ENCODE measurements at regions not wholly inside any gene's neighbourhood (a gene's known extent, or its start where the extent isn't known, plus 50 kb on each side); places are given as distances from the start of the nearest gene placed in this dataset.

- H2BK12ac ChIP-seq (ENCODE audit: low read length): no peak overlapping the region
- H4K12ac ChIP-seq (ENCODE audit: low read depth, low read length): no peak overlapping the region
- H3K18ac ChIP-seq (ENCODE audit: low read length): no peak overlapping the region
- H3K79me1 ChIP-seq (ENCODE audit: low read length): peaks cover 2% of the 10 kb centered on the region
- no peaks in the 10 kb centered on the region for H3K9me3 ChIP-seq (ENCODE audit: insufficient read depth, low read depth, low read length)
- H4K8ac ChIP-seq (ENCODE audit: low read depth, low read length): no peak overlapping the region
- no peak overlapping the region for H3K23ac ChIP-seq (ENCODE audit: low read length)
- no peaks in the 10 kb centered on the region for H3K27me3 ChIP-seq (ENCODE audit: insufficient read depth, low read length)
- no peaks in the 10 kb centered on the region for H3K79me2 ChIP-seq (ENCODE audit: control insufficient read depth, insufficient read depth, low read length, poor library complexity)
- no peak overlapping the region for H3K14ac ChIP-seq (ENCODE audit: low read length)
- peaks cover 4 to 5% of the 10 kb centered on the region in 2 experiments for H3K4me1 ChIP-seq (ENCODE audit: control insufficient read depth in 1 of 2, insufficient read depth in 2 of 2, low read length in 2 of 2)
- DNase-seq: no peak
- H4K91ac ChIP-seq (ENCODE audit: low read depth, low read length): no peak overlapping the region
- H2BK120ac ChIP-seq (ENCODE audit: insufficient read depth, low read length, poor library complexity): no peak overlapping the region
- no peak overlapping the region for H3K4ac ChIP-seq (ENCODE audit: low read depth, low read length)
- no peak overlapping the region for H3K4me2 ChIP-seq (ENCODE audit: low read length)
- no peak overlapping the region for H3K27ac ChIP-seq (ENCODE audit: low read depth, low read length)
- WGBS (ENCODE audit: extremely low coverage, insufficient coverage, insufficient read length): no CpG with 5 or more reads among the region's 2 CpGs
- no peak overlapping the region for H2BK5ac ChIP-seq (ENCODE audit: low read depth, low read length, poor library complexity)
- H3K36me3 ChIP-seq (ENCODE audit: control insufficient read depth in 1 of 2, insufficient read depth in 2 of 2, low read length in 2 of 2): no peaks in the 10 kb centered on the region
- no peak overlapping the region for H3K4me3 ChIP-seq (ENCODE audit: low read depth, low read length)
- no peak overlapping the region for H2AK5ac ChIP-seq (ENCODE audit: low read length)
- no peak overlapping the region for H2AFZ ChIP-seq (ENCODE audit: insufficient read depth, low read length, poor library complexity)
- no peak overlapping the region for H3K9ac ChIP-seq (ENCODE audit: low read length)
These were observed 141.5 kb downstream of the CAND1 start for GRCh38 chr12:67410667-67411067.

DNA sequence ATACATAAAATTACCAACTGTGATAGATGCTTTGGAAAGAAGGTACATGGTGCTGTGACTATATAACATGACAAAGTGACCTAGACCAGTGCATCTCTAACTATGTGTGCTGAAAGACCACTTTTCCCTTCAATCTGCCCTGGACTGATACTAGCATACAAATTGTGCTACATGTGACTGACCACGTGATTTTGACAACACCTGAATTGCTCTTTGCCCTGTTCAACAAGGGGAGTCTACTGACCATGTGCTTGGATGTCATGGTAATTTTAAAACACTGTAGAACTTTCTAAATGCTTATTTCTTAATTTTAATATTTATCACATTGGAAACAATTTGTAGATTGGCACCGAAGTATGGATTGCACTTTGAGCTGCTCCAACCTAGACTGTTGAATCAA is 142.4 kb downstream of the CAND1 start:
- Histone ChIP-seq H3K36me3 (ENCODE audit: control insufficient read depth in 1 of 2, insufficient read depth in 2 of 2, low read length in 2 of 2) (no peaks in the 10 kb centered on the region), H3K4ac (ENCODE audit: low read depth, low read length) (no peak overlapping the region), H3K23ac (ENCODE audit: low read length) (no peak overlapping the region), H4K12ac (ENCODE audit: low read depth, low read length) (no peak overlapping the region), H3K4me2 (ENCODE audit: low read length) (no peak overlapping the region), H2BK120ac (ENCODE audit: insufficient read depth, low read length, poor library complexity) (no peak overlapping the region), H3K27ac (ENCODE audit: low read depth, low read length) (no peak overlapping the region), H2AK5ac (ENCODE audit: low read length) (no peak overlapping the region), H3K79me2 (ENCODE audit: control insufficient read depth, insufficient read depth, low read length, poor library complexity) (no peaks in the 10 kb centered on the region), H2BK12ac (ENCODE audit: low read length) (no peak overlapping the region), H2AFZ (ENCODE audit: insufficient read depth, low read length, poor library complexity) (no peak overlapping the region), H3K4me3 (ENCODE audit: low read depth, low read length) (no peak overlapping the region), H4K91ac (ENCODE audit: low read depth, low read length) (no peak overlapping the region), H2BK5ac (ENCODE audit: low read depth, low read length, poor library complexity) (no peak overlapping the region), H3K79me1 (ENCODE audit: low read length) (peaks cover 2% of the 10 kb centered on the region), H3K18ac (ENCODE audit: low read length) (no peak overlapping the region), H3K9ac (ENCODE audit: low read length) (no peak overlapping the region), H4K8ac (ENCODE audit: low read depth, low read length) (no peak overlapping the region), H3K4me1 (ENCODE audit: control insufficient read depth in 1 of 2, insufficient read depth in 2 of 2, low read length in 2 of 2) (peaks cover 4 to 5% of the 10 kb centered on the region in 2 experiments), H3K14ac (ENCODE audit: low read length) (no peak overlapping the region), H3K9me3 (ENCODE audit: insufficient read depth, low read depth, low read length) (no peaks in the 10 kb centered on the region), H3K27me3 (ENCODE audit: insufficient read depth, low read length) (no peaks in the 10 kb centered on the region)
- no peak for DNase-seq
- whole genome bisulfite sequencing (ENCODE audit: extremely low coverage, insufficient coverage, insufficient read length): no CpG with 5 or more reads among the region's 2 CpGs

GRCh38 chr12:67413577-67413976 is 144.4 kb downstream of the CAND1 start:
- peak overlapping the region; percentile 10 for H3K27ac ChIP-seq (ENCODE audit: low read depth, low read length)
- H3K79me1 ChIP-seq (ENCODE audit: low read length): peaks cover 2% of the 10 kb centered on the region
- H2BK5ac ChIP-seq (ENCODE audit: low read depth, low read length, poor library complexity): no peak overlapping the region
- no peak overlapping the region for H3K18ac ChIP-seq (ENCODE audit: low read length)
- peak; percentile 48 to 82 for DNase-seq
- no peak overlapping the region for H2AK5ac ChIP-seq (ENCODE audit: low read length)
- H3K4me2 ChIP-seq (ENCODE audit: low read length): no peak overlapping the region
- no CpG with 5 or more reads among the region's 4 CpGs for WGBS (ENCODE audit: extremely low coverage, insufficient coverage, insufficient read length)
- H3K23ac ChIP-seq (ENCODE audit: low read length): no peak overlapping the region
- H3K4me3 ChIP-seq (ENCODE audit: low read depth, low read length): no peak overlapping the region
- no peak overlapping the region for H4K91ac ChIP-seq (ENCODE audit: low read depth, low read length)
- no peaks in the 10 kb centered on the region for H3K79me2 ChIP-seq (ENCODE audit: control insufficient read depth, insufficient read depth, low read length, poor library complexity)
- H2BK12ac ChIP-seq (ENCODE audit: low read length): no peak overlapping the region
- H3K27me3 ChIP-seq (ENCODE audit: insufficient read depth, low read length): no peaks in the 10 kb centered on the region
- no peak overlapping the region for H3K4ac ChIP-seq (ENCODE audit: low read depth, low read length)
- no peaks in the 10 kb centered on the region for H3K36me3 ChIP-seq (ENCODE audit: control insufficient read depth in 1 of 2, insufficient read depth in 2 of 2, low read length in 2 of 2)
- H3K9me3 ChIP-seq (ENCODE audit: insufficient read depth, low read depth, low read length): no peaks in the 10 kb centered on the region
- no peak overlapping the region for H2BK120ac ChIP-seq (ENCODE audit: insufficient read depth, low read length, poor library complexity)
- H2AFZ ChIP-seq (ENCODE audit: insufficient read depth, low read length, poor library complexity): no peak overlapping the region
- H3K9ac ChIP-seq (ENCODE audit: low read length): no peak overlapping the region
- no peak overlapping the region for H4K12ac ChIP-seq (ENCODE audit: low read depth, low read length)
- H3K14ac ChIP-seq (ENCODE audit: low read length): no peak overlapping the region
- H4K8ac ChIP-seq (ENCODE audit: low read depth, low read length): no peak overlapping the region
- peaks cover 4 to 5% of the 10 kb centered on the region in 2 experiments for H3K4me1 ChIP-seq (ENCODE audit: control insufficient read depth in 1 of 2, insufficient read depth in 2 of 2, low read length in 2 of 2)

GRCh38 chr12:67414011-67414715 is 145.0 kb downstream of the CAND1 start:
- H2BK12ac ChIP-seq (ENCODE audit: low read length): no peak overlapping the region

More at GRCh38 chr12:67414011-67414715, 145.0 kb downstream of the CAND1 start:
- Histone ChIP-seq H4K91ac (ENCODE audit: low read depth, low read length) (no peak overlapping the region), H3K18ac (ENCODE audit: low read length) (no peak overlapping the region), H3K79me2 (ENCODE audit: control insufficient read depth, insufficient read depth, low read length, poor library complexity) (no peaks in the 10 kb centered on the region), H3K36me3 (ENCODE audit: control insufficient read depth in 1 of 2, insufficient read depth in 2 of 2, low read length in 2 of 2) (no peaks in the 10 kb centered on the region), H2AK5ac (ENCODE audit: low read length) (no peak overlapping the region), H3K9ac (ENCODE audit: low read length) (no peak overlapping the region), H3K4me2 (ENCODE audit: low read length) (no peak overlapping the region), H3K4me1 (ENCODE audit: control insufficient read depth in 1 of 2, insufficient read depth in 2 of 2, low read length in 2 of 2) (peaks cover 4 to 5% of the 10 kb centered on the region in 2 experiments), H4K8ac (ENCODE audit: low read depth, low read length) (no peak overlapping the region), H3K4ac (ENCODE audit: low read depth, low read length) (no peak overlapping the region), H2AFZ (ENCODE audit: insufficient read depth, low read length, poor library complexity) (no peak overlapping the region), H2BK5ac (ENCODE audit: low read depth, low read length, poor library complexity) (no peak overlapping the region), H3K23ac (ENCODE audit: low read length) (no peak overlapping the region), H3K27ac (ENCODE audit: low read depth, low read length) (peak overlapping the region; percentile 10), H3K79me1 (ENCODE audit: low read length) (peaks cover 2% of the 10 kb centered on the region), H3K4me3 (ENCODE audit: low read depth, low read length) (no peak overlapping the region), H3K9me3 (ENCODE audit: insufficient read depth, low read depth, low read length) (no peaks in the 10 kb centered on the region), H3K14ac (ENCODE audit: low read length) (no peak overlapping the region), H2BK120ac (ENCODE audit: insufficient read depth, low read length, poor library complexity) (no peak overlapping the region), H4K12ac (ENCODE audit: low read depth, low read length) (no peak overlapping the region), H3K27me3 (ENCODE audit: insufficient read depth, low read length) (no peaks in the 10 kb centered on the region)
- WGBS (ENCODE audit: extremely low coverage, insufficient coverage, insufficient read length): no CpG with 5 or more reads among the region's 6 CpGs
- no peak for DNase-seq
